ENCODE measurements at regions not wholly inside any gene's neighbourhood (a gene's known extent, or its start where the extent isn't known, plus 50 kb on each side); places are given as distances from the start of the nearest gene placed in this dataset.

- no peak for ATAC-seq
- Histone ChIP-seq H3K4me2 (ENCODE audit: control insufficient read depth, insufficient read depth) (no peak overlapping the region), H3K79me2 (ENCODE audit: control insufficient read depth, insufficient read depth, low read length) (no peaks in the 10 kb centered on the region), H3K4me3 (no peak overlapping the region), H3K36me3 (ENCODE audit: control insufficient read depth in 2 of 2, insufficient read depth in 2 of 2, low read length in 1 of 2) (no peaks in the 10 kb centered on the region), H4K20me1 (ENCODE audit: control insufficient read depth, insufficient read depth) (no peaks in the 10 kb centered on the region), H3K4me1 (ENCODE audit: control insufficient read depth, insufficient read depth, low read length) (no peaks in the 10 kb centered on the region), H3K9ac (ENCODE audit: control insufficient read depth, insufficient read depth, low read length) (no peak overlapping the region), H3K9me3 (replicated peaks; ENCODE audit: control insufficient read depth, insufficient read depth, low read length) (no peaks in the 10 kb centered on the region), H3K27ac (ENCODE audit: control insufficient read depth, insufficient read depth) (no peak overlapping the region), H2AFZ (ENCODE audit: control insufficient read depth, low read depth, low read length) (no peak overlapping the region), H3K27me3 (replicated peaks in 1 of 2; ENCODE audit: control insufficient read depth in 2 of 2, insufficient read depth in 2 of 2, low read length in 1 of 2) (no peaks in the 10 kb centered on the region)
- RAD21 ChIA-PET (ENCODE audit: unreplicated experiment), result no interaction called here
- POLR2A ChIA-PET, result no interaction called here
- no TSS peak for BruUV-seq (replicated peaks)
- intact Hi-C loops (cut with micrococcal nuclease; ENCODE audit: unreplicated experiment) (no loop called here), in situ Hi-C loops (cut with MboI) (no loop called here)
- no peak for FAIRE-seq
- DNase-seq (ENCODE audit: low read depth, low spot score), result no peak
- CTCF ChIA-PET, result no interaction called here
- TF ChIP-seq STAT1 (conservative IDR thresholded peaks at IDR 0.05) (no peak), CTCF (IDR thresholded peaks at IDR 0.05 in 2 of 3, conservative IDR thresholded peaks at IDR 0.05 in 1 of 3; ENCODE audit: control insufficient read depth in 2 of 3, extremely low read depth in 1 of 3, insufficient read depth in 1 of 3, low read depth in 3 of 3, low read length in 3 of 3) (no peak), SP1 (IDR thresholded peaks at IDR 0.05; ENCODE audit: low read depth, low read length) (no peak), MEF2A (IDR thresholded peaks at IDR 0.05; ENCODE audit: insufficient read depth, low read depth, low read length) (no peak), E2F8 (IDR thresholded peaks at IDR 0.05; ENCODE audit: low read depth, partially characterized antibody) (no peak), IRF4 (IDR thresholded peaks at IDR 0.05; ENCODE audit: low read depth, low read length) (no peak), TARDBP (IDR thresholded peaks at IDR 0.05; ENCODE audit: borderline replicate concordance) (no peak), KLF5 (IDR thresholded peaks at IDR 0.05; ENCODE audit: partially characterized antibody) (no peak), SMC3 (IDR thresholded peaks at IDR 0.05; ENCODE audit: borderline replicate concordance, low read length) (no peak), SIX5 (IDR thresholded peaks at IDR 0.05; ENCODE audit: low read depth, low read length, severe bottlenecking) (no peak), SUPT20H (IDR thresholded peaks at IDR 0.05; ENCODE audit: borderline replicate concordance, control insufficient read depth, low read depth, low read length) (no peak), MXI1 (IDR thresholded peaks at IDR 0.05; ENCODE audit: low read depth, low read length) (no peak), HCFC1 (IDR thresholded peaks at IDR 0.05; ENCODE audit: low read length) (no peak), CREM (IDR thresholded peaks at IDR 0.05; ENCODE audit: low read depth) (no peak), LARP7 (IDR thresholded peaks at IDR 0.05) (no peak), MLLT1 (IDR thresholded peaks at IDR 0.05) (no peak), KAT2A (conservative IDR thresholded peaks at IDR 0.05; ENCODE audit: control insufficient read depth, low read depth, low read length) (no peak), PKNOX1 (IDR thresholded peaks at IDR 0.05) (no peak), E2F4 (IDR thresholded peaks at IDR 0.05; ENCODE audit: low read depth, low read length) (no peak)
- SMC1A ChIA-PET (ENCODE audit: uncharacterized antibody, unreplicated experiment), result interaction anchor here (1.2 kb wide), 1 partner anchor 263 kb away, joined by 3 read pairs; no protein-coding TSS in a partner anchor
- WGBS (ENCODE audit: insufficient coverage, insufficient replicate concordance, low lambda C conversion rate, missing lambda C conversion rate), result 18% methylated on average over 3 of the region's 3 CpGs
These were observed 326.6 kb upstream of the PRICKLE1 start for GRCh38 chr12:42916143-42916542.

Data from GM12878 (cell line).